Progenitor cell of endocrine pancreas (in vitro differentiated cells): ENCODE measurements at regions not wholly inside any gene's neighbourhood (a gene's known extent, or its start where the extent isn't known, plus 50 kb on each side); places are given as distances from the start of the nearest gene placed in this dataset.

Experiments used
- DNase-seq: peaks from one replicate; pipeline ENCODE4 v3.0.0; 2021; ENCODE audit warnings: low spot score; ENCODE audit not compliant: unreplicated experiment
- H3K27ac Mint-ChIP-seq: 2 replicates; pipeline ENCODE4 v1.8.0; 2021; ENCODE audit warnings: mild to moderate bottlenecking, moderate library complexity, mixed read lengths
- H3K27me3 Mint-ChIP-seq: 2 replicates; pipeline ENCODE4 v1.8.0; 2021; ENCODE audit warnings: mixed read lengths
- H3K36me3 Mint-ChIP-seq: 2 replicates; pipeline ENCODE4 v1.8.0; 2022; ENCODE audit warnings: mixed read lengths; ENCODE audit not compliant: insufficient read depth
- H3K4me1 Mint-ChIP-seq: 2 replicates; pipeline ENCODE4 v1.8.0; 2021; ENCODE audit warnings: low read depth, mixed read lengths
- H3K4me3 Mint-ChIP-seq: 2 replicates; pipeline ENCODE4 v1.8.0; 2021; ENCODE audit warnings: low read depth, mild to moderate bottlenecking, moderate library complexity, mixed read lengths
- H3K9me3 Mint-ChIP-seq: 2 replicates; pipeline ENCODE4 v1.8.0; 2021; ENCODE audit warnings: low read depth, mixed read lengths
- CTCF ChIP-seq: fragments of 200-600 bp; sonication (generic); IDR thresholded peaks from one replicate; pipeline ENCODE4 v1.5.0; 2021; ENCODE audit warnings: antibody characterized with exemption, mild to moderate bottlenecking; ENCODE audit not compliant: unreplicated experiment

- H3K27ac Mint-ChIP-seq = no peak overlapping the region
- no peaks in the 10 kb centered on the region for H3K4me1 Mint-ChIP-seq
- H3K9me3 Mint-ChIP-seq = no peaks in the 10 kb centered on the region
- no peak for DNase-seq
- H3K27me3 Mint-ChIP-seq = no peaks in the 10 kb centered on the region
- H3K4me3 Mint-ChIP-seq = no peak overlapping the region
- TF ChIP-seq CTCF = no peak
- no peaks in the 10 kb centered on the region for H3K36me3 Mint-ChIP-seq
These were observed 101.1 kb downstream of the DCAF12L2 start for GRCh38 chrX:126064901-126065541.

GRCh38 chrX:126065901-126066660 is 100.0 kb downstream of the DCAF12L2 start:
- no peak for TF ChIP-seq CTCF
- Mint-ChIP-seq H3K9me3 (no peaks in the 10 kb centered on the region), H3K4me1 (no peaks in the 10 kb centered on the region), H3K27me3 (no peaks in the 10 kb centered on the region), H3K4me3 (no peak overlapping the region), H3K36me3 (no peaks in the 10 kb centered on the region), H3K27ac (no peak overlapping the region)
- no peak for DNase-seq
